ENCODE measurements at regions not wholly inside any gene's neighbourhood (a gene's known extent, or its start where the extent isn't known, plus 50 kb on each side); places are given as distances from the start of the nearest gene placed in this dataset.
"Not testable (repeated sequence)": the region's sequence is repeated elsewhere in the genome, so short reads cannot be mapped to it uniquely, and the experiment has no call there.

DNA sequence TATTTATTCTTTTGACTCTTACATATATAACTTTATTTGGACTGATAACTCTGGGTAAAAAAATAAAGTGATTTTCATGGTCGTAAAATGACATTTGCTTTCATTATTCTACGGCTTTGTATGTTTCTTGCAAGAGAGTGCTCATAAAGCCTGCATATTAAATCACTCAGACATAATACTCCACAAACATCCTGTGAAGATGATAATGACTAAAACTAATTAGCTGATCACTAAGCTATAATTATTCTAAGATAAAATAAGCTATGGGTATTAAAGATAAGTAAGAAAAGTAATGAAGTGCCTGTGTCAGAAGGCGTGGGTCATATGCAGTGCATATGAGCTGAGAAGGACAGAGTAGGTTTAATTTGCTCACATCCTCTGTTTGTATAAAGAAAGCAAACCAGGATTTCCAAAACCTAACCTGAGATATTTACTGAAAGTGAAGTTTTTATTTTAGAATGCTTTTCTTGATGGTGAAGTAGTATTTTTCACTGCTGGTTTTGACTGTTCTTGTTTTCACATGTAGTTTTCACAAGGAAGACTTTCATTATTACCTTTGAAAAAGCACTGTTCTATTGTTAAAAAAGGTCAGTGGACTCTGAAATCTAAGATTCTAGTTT lies 278.8 kb downstream of the AMY1C start:
- DNase-seq: no peak

DNA sequence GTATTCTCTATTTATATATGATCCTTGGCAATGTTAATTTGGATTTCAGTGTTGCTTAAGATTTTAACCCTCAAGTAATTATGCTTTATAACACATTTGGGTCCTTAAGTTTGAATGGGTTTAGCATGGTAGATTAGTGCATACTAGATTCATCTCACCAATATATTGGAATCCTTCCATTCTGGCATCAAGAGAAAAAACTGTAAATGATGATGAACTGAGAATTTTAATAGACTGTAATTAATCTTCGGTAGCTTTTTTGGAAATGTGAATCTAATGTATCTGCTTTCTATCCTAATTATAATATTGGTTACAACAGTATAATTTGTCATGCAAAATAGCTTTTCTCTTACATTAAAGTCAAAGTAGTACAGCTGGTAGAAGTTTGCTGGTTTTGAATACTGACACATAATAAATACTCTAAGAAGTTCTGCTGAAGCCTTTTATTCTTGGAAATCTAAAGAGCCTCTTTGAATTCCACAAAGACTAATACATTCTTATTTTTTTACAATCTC lies 279.8 kb downstream of the AMY1C start:
- no peak for DNase-seq

DNA sequence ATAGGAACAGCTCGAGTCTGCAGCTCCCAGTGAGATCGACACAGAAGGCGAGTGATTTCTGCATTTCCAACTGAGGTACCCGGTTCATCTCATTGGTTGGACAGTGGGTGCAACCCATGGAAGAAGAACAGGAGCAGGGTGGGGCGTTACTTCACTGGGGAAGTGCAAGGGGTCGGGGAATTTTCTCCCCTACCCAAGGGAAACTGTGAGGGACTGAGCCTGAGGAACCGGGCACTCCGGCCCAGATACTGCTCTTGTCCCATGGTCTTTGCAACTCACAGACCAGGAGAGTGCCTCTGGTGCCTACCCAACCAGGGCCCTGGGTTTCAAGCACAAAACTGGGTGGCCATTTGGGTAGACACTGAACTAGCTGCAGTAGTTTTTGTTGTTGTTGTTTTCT lies 307.1 kb downstream of the AMY1C start:
- no peak for DNase-seq

DNA sequence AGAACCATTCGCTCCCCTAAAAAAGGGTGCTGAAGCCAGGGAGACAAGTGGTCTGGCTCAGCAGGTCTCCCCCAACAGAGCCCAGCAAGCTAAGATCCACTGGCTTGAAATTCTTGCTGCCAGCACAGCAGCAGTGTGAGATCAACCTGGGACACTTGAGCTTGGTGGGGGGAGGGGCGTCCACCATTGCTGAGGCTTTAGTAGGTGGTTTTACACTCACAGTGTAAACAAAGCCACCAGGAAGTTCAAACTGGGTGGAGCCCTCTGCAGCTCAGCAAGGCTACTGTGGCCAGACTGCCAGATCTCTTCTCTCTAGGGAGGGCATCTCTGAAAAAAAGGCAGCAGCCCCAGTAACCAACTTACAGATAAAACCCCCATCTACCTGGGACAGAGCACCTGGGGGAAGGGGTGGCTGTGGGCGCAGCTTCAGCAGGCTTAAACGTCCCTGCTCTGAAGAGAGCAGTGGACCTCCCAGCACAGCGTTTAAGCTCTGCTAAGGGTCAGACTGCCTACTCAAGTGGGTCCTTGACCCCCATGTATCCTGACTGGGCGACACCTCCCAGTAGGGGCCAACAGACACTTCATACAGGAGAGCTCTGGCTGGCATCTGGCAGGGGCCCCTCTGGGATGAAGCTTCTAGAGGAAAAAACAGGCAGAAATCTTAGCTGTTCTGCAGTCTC lies 307.7 kb downstream of the AMY1C start:
- DNase-seq: not testable (repeated sequence)

DNA sequence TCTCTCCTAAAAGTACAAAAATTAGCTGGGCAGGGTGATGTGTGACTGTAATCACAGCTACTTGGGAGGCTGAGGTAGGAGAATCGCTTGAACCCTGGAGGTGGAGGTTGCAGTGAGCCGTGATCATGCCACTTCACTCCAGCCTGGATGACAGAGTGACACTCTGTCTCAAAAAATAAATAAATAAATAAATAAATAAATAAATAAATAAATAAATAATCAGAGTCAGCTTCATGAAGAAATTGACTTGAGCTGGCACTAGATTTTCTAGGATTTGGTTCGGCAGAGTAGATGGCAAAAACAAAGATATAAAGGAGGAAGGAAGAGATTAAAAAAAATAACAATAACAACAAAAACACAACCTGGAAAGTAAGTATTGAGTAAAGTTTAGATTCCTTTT lies 311.9 kb downstream of the AMY1C start:
- DNase-seq: not testable (repeated sequence)

DNA sequence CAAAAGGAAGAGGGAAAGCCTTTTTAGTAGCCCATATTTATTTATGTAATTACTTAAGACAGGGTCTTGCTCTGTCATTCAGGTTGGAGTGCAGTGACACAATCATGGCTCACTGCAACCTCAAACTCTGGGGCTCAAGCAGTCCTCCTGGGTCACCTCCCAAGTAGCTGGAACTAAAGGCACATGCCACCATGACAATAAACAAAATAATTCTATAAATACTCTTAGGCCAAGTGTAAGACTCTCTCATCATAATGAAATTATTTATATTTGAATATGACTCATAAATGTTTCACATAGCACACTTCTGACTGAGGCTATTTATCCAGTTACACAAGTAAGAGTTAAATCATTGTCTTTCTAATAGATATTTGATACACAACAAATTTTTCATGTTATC lies 314.7 kb downstream of the AMY1C start:
- no peak for DNase-seq

DNA sequence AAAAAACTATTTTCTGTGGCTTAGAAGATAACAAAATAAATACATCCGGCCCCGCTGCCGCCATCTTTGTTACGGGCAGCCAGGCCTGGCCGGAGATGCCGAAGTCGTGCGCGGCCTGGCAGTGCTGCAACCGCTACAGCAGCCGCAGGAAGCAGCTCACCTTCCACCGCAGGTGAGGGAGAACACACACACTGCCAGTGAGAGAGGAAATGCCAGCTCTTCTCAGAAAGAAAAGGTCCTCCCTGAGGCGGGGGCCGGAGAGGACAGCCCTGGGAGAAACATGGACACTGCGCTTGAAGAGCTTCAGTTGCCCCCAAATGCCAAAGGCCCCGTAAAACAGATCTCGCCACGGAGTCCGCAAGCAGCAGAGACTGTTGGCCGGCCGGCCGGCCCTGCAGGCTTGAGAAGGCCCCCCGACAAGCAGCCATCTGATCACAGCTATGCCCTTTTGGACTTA lies 323.2 kb downstream of the AMY1C start:
- no peak for DNase-seq

DNA sequence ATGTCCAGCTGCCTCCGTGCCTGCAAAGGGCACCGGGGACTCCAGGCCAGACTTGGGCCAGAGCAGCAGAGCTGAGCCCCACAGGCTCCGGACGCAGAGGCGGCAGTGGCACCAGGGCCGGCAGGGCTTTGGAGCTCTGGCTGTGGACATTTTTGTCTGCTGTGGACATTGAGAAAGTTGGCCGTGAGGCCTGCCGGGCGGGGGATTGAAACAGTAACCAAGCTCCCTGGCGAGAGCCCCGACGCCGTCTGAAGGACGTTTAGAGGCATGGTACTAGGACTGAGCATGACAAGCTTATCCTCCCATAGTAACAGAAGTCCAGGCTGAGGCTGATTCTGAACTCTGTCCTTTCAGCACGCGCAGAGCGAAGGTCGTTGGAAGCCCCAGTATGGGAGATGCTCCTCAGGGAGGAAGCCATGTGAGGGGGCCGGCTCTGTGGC lies 323.8 kb downstream of the AMY1C start:
- peak; percentile 26 for DNase-seq

DNA sequence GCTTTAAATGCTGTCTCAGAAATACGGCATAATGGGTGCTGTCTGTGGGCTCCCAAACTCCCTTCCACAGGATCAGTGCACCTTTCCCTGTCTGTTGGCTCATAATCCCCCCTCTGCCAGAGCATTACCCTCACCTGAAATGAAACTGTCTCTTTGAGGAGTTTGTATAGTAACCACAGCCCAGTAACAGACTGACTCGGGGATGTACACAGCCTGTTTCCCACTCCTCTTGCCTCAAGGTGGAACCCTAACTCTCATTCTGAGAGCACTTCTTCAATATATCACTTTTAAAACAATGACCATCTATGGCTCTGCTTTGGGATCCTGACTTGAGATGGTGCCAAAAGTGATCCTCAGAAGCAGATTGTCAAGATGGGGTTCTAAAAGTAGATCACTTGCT lies 332.5 kb downstream of the AMY1C start:
- no peak for DNase-seq

DNA sequence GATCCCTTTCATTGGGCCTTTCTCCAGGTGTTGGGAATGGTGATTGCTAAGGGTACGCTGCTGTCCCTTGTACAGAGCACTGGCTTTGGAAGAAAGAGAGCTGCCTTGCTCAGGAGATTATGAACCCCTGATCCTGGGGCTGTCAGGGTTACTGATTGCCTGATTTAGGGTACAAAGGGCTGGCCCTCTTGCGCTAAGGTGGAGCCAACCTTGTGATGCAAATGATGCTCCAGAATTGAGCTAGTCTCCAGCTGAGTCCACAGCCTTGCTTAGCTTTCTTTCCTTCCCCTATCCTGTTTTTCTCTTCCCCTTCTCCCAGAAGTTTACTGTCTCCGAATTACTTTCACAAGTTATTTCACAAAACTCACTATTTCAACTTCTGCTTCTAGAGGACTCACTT lies 334.7 kb downstream of the AMY1C start:
- no peak for DNase-seq

DNA sequence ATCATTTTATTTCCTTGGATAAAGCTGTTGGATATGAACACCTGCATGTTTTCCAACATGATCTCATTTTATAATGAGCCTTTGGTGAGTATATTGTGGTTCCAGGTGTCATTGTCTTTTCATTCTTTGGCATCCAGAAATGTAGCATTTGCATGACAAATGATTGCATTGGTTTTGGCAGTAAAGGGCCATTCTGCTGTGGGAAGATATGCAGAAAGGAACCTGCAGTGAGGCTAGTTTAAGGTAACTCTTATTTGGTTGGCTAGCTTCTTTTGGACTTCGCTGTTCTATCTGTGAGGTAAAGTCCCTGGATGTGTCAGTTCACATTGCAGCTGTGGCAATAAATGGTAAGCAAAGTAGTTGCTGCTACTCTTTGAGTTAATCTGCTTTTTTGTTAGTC lies 343.0 kb downstream of the AMY1C start:
- no peak for DNase-seq

DNA sequence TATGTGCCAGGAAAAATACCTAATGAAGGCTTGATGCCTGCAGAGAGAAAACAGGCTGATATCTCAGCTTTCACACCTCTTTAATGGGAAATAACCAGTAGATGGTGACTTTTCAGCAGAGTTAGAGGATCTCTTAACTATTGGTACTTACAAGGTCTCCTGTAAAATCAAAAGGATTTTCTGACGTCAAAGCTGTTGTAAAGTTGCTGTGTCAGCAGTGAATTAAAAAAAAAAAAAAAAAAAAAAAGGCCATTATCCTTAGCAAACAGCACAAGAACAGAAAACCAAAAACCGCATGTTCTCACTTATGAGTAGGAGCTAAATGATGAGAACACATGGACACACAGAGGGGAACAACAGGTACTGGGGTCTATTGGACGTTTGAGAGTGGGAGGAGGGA lies 349.1 kb downstream of the AMY1C start:
- DNase-seq: no peak

DNA sequence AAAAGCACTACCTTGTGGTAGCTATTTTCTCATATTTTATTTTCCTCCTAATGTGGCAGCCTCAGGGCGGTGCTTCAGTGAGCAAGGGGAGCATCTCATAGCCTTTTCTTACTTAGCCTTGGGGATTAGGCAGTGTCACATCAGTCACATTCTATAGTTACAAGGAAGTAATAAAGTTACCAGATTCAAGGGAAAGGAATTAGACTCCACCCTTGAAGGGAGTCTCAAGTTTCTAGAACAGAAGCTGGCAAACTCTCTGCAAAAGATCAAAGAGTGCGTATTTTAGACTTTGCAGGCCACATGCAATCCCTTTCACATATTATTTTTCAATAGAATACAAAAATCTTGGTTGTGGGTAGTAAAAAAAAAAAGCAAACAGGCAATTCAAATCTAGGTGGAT lies 350.4 kb downstream of the AMY1C start:
- DNase-seq: no peak

DNA sequence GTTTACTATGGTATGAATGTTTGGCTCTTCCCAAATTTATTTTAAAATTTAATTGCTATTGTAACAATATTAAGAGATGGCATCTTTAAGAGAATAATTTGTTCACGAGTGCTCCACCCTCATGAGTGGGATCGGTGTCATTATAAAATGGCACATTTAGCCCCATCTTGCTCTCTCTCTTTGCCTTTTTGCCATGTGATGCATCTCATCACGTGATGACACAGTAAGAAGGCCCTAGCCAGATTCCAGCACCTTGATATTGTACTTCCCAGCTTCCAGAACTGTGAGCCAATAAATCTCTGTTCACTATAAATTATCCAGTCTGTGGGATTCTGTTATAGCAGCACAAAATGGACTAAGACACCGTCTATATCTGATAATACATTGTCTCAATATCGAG lies 355.8 kb downstream of the AMY1C start:
- no peak for DNase-seq

DNA sequence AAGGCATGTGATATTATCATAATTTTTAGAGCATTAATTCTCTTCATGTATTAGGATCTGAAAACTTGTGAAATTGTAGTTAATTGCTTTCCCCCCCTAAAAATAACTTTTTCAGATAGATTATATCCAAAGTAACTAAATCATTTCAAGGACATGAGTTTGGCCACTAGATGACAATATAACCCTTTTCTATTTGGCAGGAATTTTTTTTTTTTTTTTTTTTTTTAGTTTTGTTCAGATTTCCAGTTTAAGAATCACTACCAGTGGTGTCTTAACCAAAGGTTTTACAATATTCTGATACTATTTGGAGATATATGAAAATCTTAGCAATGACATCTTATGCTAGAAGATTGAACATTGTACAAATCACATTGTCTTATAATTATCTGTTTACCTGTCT lies 370.8 kb downstream of the AMY1C start:
- DNase-seq: no peak

DNA sequence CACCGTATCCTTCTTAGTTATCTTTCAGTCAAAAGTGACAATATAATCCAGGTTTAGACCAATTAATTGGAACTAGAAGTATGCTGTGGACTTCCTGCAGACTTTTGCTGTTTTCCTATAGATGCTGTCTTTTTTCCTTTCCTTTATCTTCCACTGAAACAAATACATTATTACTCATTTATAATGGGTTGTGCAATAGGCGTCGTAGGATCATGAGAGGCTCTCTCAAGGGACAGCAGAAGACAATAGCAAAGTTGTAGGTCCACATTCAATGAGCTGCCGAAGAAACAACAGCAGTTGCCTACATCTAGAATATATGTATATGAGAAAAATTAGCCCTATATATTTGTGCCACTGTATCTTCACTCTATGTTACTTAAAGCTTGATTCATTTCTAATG lies 371.6 kb downstream of the AMY1C start:
- DNase-seq: no peak

DNA sequence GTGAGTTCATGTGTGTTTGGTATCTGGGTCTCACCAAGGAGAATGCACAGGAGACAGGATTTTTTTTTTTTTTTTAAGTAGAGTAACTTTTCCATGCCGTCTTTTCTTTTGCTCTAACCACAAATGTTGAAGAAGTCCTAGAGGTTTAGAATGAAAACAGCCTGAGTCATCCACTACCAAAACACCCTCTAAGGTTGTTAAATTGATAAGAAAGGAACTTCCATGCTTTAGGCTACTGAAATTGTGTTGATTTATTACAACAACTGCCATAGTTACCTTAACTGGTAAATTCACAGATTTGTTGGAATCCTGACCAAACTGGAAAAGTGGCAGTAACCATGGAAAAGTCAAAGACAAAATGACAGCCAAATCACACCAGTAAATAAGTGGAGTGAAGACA lies 375.6 kb downstream of the AMY1C start:
- DNase-seq: no peak

DNA sequence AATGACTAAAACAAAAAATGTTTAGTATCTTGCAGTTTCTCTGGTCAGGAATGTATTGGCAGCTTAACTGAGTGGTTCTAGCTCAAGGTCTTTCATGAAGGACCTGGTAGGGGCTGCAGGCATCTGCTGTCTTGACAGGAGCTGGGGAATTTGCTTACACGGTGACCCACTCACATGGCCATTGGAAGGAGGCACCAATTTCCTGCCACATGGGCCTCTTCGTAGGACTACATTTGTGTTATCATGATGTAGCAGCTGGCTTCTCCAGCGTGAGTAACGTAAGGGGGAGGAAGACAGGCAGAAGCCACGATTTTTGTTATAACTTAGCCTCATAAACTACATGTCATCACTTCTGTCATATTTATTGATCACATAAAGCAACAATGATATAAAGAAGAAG lies 376.3 kb downstream of the AMY1C start:
- DNase-seq: no peak

DNA sequence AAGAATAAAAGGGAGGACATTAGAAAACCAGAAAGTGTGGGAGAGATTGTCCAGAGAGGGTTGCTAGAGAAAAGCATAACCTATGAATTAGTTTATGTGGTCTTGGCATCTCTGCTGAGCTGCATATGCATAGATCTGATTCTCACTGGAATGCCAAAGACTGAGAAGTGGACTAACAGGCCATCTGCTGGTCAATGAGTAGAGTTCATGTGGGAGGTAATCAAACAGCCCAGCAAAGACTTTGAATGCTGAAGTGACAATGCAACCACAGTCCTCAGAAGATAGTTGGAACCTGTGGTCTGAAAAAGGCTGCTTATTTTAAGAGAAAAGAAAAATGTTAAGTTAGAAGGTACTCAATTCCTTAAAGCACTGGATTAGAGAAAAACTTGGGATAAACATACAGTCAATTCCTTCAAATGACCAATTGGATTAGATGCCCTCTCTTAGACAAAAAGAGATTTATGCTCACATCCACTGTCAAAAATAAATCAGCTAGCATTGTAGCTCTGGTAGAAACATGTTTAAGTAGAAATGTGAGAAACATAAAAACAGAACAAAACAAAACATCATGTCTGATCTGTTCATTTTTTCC lies 382.8 kb downstream of the AMY1C start:
- DNase-seq: peak; percentile 34

DNA sequence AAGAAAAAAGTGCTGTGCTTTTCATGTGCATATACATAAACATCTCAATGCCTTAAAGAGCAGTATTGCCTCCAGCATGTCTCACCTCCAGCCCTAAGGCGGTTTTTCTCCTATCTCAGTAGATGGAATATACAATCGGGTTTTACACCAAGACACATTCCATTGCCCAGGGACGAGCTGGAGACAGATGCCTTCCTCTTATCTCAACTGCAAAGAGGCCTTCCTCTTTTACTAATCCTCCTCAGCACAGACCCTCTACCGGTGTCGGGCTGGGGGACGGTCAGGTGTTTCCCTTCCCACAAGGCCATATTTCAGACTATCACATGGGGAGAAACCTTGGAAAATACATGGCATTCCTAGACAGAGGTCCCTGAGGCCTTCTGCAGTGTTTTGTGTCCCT lies 385.3 kb downstream of the AMY1C start:
- DNase-seq: not testable (repeated sequence)

DNA sequence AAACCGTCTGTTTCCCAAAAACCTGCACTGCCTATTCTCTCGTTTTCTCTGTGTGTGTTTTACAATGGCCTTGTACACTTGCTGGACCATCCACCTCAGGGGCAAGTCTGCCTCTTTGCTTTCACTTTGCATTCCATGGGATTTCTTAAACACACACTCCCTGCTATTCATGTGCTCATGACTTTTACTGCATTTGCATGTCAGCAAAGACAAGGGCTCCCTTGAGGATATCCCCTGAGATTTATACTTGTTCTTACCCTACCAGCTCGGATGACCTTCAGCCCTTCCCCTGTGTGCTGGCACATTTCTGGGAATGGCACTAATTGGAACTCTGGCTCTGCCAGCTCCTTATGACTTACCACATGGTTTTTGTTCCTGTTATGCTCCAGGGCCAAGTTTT lies 386.9 kb downstream of the AMY1C start:
- DNase-seq: no peak

DNA sequence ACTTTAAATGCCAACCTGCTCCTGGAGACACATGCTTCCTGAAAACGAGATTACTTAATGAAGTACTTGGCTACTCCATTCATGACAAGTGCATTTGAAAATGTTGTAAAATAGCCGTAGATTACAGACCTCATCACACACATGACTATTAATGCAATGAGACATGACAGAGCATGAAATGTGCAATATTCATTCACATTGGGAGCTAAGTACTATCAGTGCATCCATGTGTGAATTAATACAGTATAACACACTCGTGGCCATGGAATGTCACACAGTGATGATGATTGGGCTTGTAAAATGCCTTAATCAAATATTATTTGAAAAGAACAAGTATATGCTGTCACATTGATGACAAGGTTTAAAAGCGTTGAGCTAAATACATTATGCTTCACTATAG lies 407.0 kb downstream of the AMY1C start:
- no peak for DNase-seq

DNA sequence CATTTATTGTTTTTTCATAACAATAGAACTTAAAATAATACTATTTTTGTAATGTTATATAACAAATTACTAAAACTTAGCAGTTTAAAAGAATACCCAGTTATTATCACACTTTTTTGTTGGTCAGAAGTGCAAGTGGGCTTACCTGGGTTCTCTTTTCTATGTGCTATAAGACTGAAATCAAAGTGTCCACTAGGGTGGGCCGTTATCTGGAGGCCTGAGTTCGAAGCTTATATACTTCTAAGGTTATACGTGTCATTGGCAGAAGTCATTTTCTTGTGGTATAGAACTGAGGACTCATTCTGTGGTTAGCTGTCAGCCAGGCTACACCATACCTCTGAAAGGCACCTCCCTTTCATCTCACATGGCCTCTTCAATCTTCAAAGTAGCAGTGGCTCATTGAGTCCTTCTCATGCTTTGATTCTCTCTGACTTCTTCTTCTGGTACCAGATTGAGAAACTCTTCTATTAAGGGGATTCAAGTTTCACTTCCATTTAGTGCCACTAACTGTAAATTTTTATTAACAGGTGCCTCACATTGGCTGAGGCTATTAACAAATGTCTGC lies 414.3 kb downstream of the AMY1C start:
- DNase-seq: no peak

DNA sequence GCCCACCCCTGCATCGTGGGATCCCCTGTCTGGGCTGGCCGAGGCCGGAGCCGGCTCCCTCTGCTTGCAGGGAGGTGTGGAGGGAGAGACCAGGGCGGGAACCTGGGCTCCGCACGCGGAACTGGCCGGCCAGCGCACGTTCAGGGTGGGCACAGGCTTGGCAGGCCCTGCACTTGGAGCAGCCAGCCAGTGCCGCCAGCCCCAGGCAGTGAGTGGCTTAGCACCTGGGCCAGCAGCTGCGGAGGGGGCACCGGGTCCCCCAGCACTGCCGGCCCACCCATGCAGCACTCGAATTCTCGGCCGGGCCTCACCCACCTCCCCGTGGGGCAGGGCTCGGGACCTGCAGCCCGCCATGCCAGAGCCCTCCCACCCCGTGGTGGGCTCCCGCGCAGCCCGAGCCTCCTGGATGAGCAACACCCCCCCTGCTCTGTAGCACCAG lies 422.6 kb downstream of the AMY1C start:
- no peak for DNase-seq
